IPS-NIHi7 (cell line): ENCODE measurements at regions not wholly inside any gene's neighbourhood (a gene's known extent, or its start where the extent isn't known, plus 50 kb on each side); places are given as distances from the start of the nearest gene placed in this dataset.
"Not testable (repeated sequence)": the region's sequence is repeated elsewhere in the genome, so short reads cannot be mapped to it uniquely, and the experiment has no call there.

Experiments
- DNase-seq: peaks from one replicate; pipeline ENCODE4 v3.0.0; 2012; ENCODE audit warnings: mixed read lengths; ENCODE audit errors: extremely low spot score

- DNase-seq: no peak
Observed at GRCh38 chr2:31813016-31813415, 197.8 kb downstream of the MEMO1 start.

- peak; percentile 19 for DNase-seq
Observed at GRCh38 chr2:31812051-31812798, 198.6 kb downstream of the MEMO1 start.

- no peak for DNase-seq
Observed at GRCh38 chr2:31811482-31811881, 199.3 kb downstream of the MEMO1 start.

- no peak for DNase-seq
Observed at GRCh38 chr2:31810200-31810917, 200.4 kb downstream of the MEMO1 start.

GRCh38 chr2:31805688-31806087, 205.1 kb downstream of the MEMO1 start:
- no peak for DNase-seq

DNA sequence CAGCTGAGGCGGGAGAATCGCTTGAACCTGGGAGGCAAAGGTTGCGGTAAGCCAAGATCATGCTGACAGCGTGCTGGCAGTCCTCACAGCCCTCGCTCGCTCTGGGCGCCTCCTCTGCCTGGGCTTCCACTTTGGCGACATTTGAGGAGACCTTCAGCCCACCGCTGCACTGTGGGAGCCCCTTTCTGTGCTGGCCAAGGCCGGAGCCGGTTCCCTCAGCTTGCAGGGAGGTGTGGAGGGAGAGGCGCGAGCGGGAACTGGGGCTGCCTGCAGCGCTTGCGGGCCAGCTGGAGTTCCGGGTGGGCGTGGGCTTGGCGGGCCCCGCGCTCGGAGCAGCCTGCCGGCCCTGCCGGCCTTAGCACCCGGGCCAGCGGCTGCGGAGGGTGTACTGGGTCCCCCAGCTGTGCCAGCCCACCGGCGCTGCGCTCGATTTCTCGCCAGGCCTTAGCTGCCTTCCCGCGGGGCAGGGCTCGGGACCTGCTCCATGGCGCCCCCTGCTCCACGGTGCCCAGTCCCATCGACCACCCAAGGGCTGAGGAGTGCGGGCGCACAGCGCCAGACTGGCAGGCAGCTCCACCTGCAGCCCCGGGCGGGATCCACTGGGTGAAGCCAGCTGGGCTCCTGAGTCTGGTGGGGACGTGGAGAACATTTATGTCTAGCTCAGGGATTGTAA, 207.2 kb downstream of the MEMO1 start:
- not testable (repeated sequence) for DNase-seq

DNA sequence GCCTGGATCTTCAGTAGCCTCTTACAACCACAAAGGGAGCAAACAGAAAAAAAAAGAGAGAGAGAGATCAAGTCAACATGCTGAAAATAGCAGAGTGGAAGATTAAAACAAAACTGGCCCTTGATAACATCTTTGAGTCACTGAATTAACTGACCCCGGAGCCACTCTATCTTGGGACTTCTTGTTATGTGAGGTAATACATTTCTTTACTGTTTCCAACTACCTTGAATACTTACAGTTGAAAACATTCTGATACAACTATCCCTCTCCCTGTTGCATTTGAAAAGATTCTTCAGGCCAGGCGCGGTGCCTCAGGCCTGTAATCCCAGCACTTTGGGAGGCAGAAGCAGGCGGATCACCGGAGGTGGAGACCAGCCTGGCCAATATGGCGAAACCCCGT, 208.1 kb downstream of the MEMO1 start:
- DNase-seq: no peak

DNA sequence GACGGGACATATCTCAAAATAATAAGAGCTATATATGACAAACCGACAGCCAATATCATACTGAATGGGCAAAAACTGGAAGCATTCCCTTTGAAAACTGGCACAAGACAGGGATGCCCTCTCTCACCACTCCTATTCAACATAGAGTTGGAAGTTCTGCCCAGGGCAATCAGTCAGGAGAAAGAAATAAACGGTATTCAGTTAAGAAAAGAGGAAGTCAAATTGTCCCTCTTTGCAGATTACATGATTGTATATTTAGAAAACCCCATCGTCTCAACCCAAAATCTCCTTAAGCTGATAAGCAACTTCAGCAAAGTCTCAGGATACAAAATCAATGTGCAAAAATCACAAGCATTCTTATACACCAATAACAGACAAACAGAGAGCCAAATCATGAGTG, 211.5 kb downstream of the MEMO1 start:
- DNase-seq: not testable (repeated sequence)

GRCh38 chr2:31788273-31788672, 207.5 kb upstream of the SRD5A2 start:
- DNase-seq: no peak

DNA sequence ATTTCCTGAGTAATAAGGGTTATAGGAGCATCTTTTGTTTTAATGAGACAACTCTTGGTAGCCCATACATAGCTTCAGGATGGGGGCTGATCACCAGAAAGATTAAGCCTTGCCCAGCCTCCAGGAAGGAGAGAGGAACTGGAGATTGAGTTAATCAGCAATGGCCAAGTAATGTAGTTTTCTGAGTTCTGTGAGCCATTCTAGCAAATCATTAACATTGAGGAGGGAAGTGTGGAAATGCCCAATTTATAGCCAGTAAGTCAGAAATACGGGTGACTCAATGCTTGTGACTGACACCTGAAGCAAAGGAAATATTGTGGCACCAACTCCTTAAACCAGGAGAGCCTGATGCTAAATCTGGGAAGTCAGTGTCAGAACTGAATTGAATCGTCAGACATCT, 205.1 kb upstream of the SRD5A2 start:
- no peak for DNase-seq

GRCh38 chr2:31784868-31785267, 204.1 kb upstream of the SRD5A2 start:
- no peak for DNase-seq

DNA sequence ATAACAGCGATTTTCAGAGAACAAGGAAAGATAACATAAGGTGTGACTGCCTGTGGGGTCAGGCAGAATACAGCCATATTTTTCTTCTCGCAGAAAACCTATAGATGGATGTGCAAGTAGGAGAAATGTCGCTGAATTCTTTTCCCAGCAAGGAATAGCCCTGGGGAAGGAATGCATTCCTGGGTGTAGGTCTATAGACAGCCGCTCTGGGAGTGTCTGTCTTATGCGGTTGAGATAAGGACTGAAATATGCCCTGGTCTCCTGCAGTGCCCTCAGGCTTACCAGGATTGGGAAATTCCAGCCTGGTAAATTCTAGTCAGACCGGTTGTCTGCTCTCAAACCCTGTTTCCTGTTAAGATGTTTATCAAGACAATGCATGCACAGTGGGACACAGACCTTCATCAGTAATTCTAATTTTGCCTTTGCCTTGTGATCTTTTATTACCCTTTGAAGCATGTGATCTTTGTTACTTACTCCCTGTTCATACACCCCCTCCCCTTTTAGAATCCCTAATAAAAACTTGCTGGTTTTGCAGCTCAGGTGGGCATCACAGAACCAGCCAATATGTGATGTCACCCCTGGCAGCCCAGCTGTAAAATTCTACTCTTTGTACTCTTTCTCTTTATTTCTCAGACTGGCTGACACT, 202.8 kb upstream of the SRD5A2 start:
- not testable (repeated sequence) for DNase-seq

DNA sequence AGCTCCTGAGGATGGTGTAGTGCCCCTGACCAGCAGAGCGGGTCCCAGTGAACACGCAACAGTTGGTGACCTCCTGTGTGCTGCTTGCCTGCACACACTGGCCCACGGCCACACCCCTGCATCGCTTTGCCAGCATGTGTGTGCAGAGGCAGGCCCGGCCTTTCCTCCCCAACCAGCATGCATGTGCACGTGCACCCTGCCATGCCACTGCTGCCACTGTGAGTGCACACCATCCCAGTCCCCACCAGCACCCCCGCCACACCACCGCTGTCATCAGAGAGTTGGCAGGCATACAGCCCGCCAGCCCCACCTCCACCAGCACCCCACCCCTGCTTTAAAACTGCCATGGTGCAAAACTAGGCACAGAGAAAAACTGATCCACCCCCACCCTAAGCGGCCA, 197.4 kb upstream of the SRD5A2 start:
- no peak for DNase-seq

GRCh38 chr2:31770741-31771140, 190.0 kb upstream of the SRD5A2 start:
- DNase-seq: peak; percentile 15

DNA sequence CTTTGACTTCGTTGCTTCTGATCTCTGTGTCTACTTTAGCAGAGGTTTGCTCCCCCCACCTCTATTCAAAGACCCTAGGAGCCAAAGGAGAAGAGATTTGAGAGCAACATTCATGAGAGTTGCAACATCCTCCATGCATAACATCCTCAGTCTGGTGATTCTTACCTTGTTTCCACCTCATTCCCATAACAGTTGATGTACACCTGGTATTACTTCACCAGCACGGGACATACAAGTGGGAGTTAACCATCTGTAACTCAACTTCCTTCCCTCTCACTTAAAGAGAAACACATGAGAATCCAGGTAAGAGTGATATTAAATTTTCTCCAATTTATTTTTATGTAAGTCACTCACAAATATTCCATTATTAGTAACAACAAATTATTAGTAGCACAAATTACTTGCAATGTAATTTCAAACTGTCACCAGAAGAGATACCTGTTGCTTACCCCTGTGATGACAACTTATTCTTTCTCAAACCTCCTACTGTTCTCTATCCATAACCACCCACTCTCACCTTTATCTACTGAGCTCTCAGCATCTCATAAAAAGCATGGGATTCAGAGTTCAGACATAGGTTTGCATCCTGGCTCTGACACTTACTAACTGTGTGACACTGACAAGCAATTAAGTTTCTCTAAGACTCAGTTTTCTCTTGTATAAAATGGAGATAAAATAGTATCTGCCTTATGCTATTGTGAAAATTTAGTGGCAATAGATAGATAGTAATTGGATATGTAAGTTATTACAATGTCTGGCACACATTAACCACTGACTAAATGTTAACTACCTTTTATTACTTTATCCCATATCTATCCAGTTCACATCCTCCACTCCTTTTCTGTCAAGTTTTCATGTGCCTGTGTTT, 184.6 kb upstream of the SRD5A2 start:
- DNase-seq: no peak

DNA sequence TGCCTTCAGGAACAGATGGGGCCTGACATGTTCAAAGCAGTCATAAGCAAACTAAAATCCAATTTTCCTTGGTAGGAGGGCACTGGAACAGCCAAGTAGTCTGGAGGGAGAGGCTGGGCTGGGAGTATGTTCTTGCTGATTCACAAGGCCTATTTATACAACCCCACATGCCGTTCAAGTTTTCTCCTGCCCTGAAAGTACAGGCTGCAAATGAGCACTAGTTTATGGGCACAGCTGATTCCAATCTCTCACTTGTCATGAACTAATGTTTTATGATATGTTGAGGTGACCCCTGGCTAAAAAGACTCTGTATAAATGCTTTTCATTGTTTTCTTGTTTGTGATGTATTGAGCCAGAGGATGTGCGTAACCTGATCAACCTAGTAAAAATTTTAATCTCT, 183.4 kb upstream of the SRD5A2 start:
- DNase-seq: no peak

GRCh38 chr2:31762085-31762484, 181.3 kb upstream of the SRD5A2 start:
- no peak for DNase-seq

GRCh38 chr2:31757351-31757750, 176.6 kb upstream of the SRD5A2 start:
- not testable (repeated sequence) for DNase-seq

GRCh38 chr2:31748746-31749145, 168.0 kb upstream of the SRD5A2 start:
- DNase-seq: not testable (repeated sequence)

DNA sequence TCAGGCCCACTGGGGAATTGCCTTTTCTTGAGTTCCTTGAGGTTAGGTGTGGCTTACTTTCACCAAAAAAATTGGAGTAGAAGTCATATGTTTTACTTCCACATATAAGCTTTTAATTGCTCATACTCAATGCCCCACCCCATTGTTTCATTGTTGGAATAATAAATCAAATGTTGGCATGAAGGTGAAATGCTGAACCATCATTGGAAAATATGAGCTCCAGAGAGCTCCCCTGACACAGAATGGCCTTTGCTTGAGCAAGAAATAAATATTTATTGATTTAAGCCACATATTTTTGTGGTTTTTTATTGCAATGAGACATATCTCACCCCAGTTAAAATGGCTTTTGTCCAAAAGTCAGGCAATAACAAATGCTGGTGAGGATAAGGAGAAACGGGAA, 167.3 kb upstream of the SRD5A2 start:
- DNase-seq: no peak

DNA sequence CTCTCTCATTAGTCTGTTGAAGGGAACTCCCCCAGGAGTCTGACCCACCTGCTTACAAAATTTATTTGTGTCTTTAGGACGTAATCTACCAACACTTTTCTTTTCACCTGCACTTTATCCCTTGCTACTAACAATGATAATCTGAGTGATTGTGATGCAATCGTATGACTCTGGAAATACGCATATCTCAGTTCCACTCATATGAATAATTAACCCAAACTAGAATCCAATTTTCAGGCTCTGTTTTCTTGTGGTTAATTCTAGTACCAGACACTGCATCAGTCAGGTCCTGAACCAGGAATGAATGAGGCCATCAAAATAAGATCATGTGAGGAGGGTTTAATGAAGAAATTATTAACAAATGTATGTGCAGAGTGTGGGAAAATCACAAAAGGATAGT, 158.4 kb upstream of the SRD5A2 start:
- no peak for DNase-seq
